Endothelial cell of umbilical vein (primary cell): ENCODE measurements at regions not wholly inside any gene's neighbourhood (a gene's known extent, or its start where the extent isn't known, plus 50 kb on each side); places are given as distances from the start of the nearest gene placed in this dataset.

Experiments used
- BruUV-seq: library from RNA; stranded (reverse); fragments of 400-500 nt; replicated peaks from 2 replicates; lab custom pipeline; 2021; lab: Mats Ljungman, UMichigan
- CTCF ChIA-PET: fragments of 300-600, 350-600 bp; sonication (Branson Sonifier 250); formaldehyde crosslinking; loops from one replicate; lab custom pipeline; 2021; ENCODE audit warnings: antibody characterized with exemption, inconsistent platforms; lab: Charles Lee
- POLR2A ChIA-PET: fragments of 300-600, 350-600 bp; sonication (Branson Sonifier 250); formaldehyde crosslinking; loops from one replicate; lab custom pipeline; 2021; ENCODE audit warnings: antibody characterized with exemption, inconsistent platforms; lab: Charles Lee
- DNase-seq: peaks from one replicate; pipeline ENCODE4 v3.0.0-alpha.2; 2011; ENCODE audit warnings: low read depth, low spot score
- FAIRE-seq: peaks from 2 replicates; lab custom pipeline; 2011; peaks lifted over from hg19 to GRCh38; lab: Jason Lieb, UNC
- H2AFZ ChIP-seq: 2 replicates; pipeline ENCODE4 v1.6.0; 2012; ENCODE audit warnings: low read depth, low read length, control low read depth, inconsistent platforms
- H3K27ac ChIP-seq: 2 replicates; pipeline ENCODE4 v1.5.1; 2011; ENCODE audit warnings: low read depth, mild to moderate bottlenecking, control low read depth, low read length, moderate library complexity; ENCODE audit not compliant: insufficient read depth
- H3K27me3 ChIP-seq, 2 experiments: 2 replicates each; pipeline versions ENCODE4 v1.6.0 to v1.6.1; 2011; ENCODE audit warnings: low read length in 2 of 2, mixed read lengths in 1 of 2; ENCODE audit not compliant: control insufficient read depth in 2 of 2, insufficient read depth in 2 of 2
- H3K36me3 ChIP-seq, 2 experiments: 2 replicates in 1 of 2; 3 replicates in 1 of 2; pipeline ENCODE4 v1.5.1; 2011; ENCODE audit warnings: low read length in 2 of 2, mild to moderate bottlenecking in 1 of 2, moderate library complexity in 1 of 2; ENCODE audit not compliant: control insufficient read depth in 2 of 2, insufficient read depth in 2 of 2; ENCODE audit errors: extremely low read depth in 1 of 2
- H3K4me1 ChIP-seq: 3 replicates; pipeline ENCODE4 v1.5.1; 2011; ENCODE audit warnings: mild to moderate bottlenecking, low read length; ENCODE audit not compliant: control insufficient read depth, insufficient read depth; ENCODE audit errors: extremely low read depth
- H3K4me2 ChIP-seq: 2 replicates; pipeline ENCODE4 v1.6.1; 2011; ENCODE audit warnings: low read length, control low read depth, mixed read lengths; ENCODE audit not compliant: insufficient read depth
- H3K4me3 ChIP-seq, 3 experiments: fragments of 200-600 bp in 1 of 3; sonication (generic), shearing (Covaris generic) in 1 of 3; replicated peaks in 1 of 3; 2 replicates each; pipeline ENCODE4 v1.5.1; 2011 to 2016; ENCODE audit warnings: control low read depth in 3 of 3, low read length in 3 of 3, mild to moderate bottlenecking in 2 of 3, inconsistent platforms in 1 of 3, low read depth in 1 of 3, moderate library complexity in 1 of 3; ENCODE audit not compliant: insufficient read depth in 1 of 3
- H3K79me2 ChIP-seq: 2 replicates; pipeline ENCODE4 v1.6.0; 2012; ENCODE audit warnings: low read length, inconsistent platforms; ENCODE audit not compliant: control insufficient read depth, insufficient read depth
- H3K9ac ChIP-seq: replicated peaks from 2 replicates; pipeline ENCODE3; 2011; ENCODE audit warnings: low read length, control low read depth; ENCODE audit not compliant: insufficient read depth; ENCODE audit errors: extremely low read depth
- H3K9me1 ChIP-seq: replicated peaks from 3 replicates; pipeline ENCODE4 v1.6.0; 2011; ENCODE audit warnings: mild to moderate bottlenecking, low read length; ENCODE audit not compliant: control insufficient read depth, insufficient read depth; ENCODE audit errors: extremely low read depth
- H3K9me3 ChIP-seq: replicated peaks from 2 replicates; pipeline ENCODE4 v1.5.1; 2012; ENCODE audit warnings: low read length, inconsistent platforms; ENCODE audit not compliant: control insufficient read depth, insufficient read depth
- H4K20me1 ChIP-seq: replicated peaks from 2 replicates; pipeline ENCODE3; 2011; ENCODE audit warnings: mild to moderate bottlenecking, low read length; ENCODE audit not compliant: control insufficient read depth, insufficient read depth; ENCODE audit errors: extremely low read depth
- EZH2 ChIP-seq: IDR thresholded peaks from 2 replicates; pipeline ENCODE4 v1.6.1; 2012; ENCODE audit warnings: borderline replicate concordance, low read depth, mild to moderate bottlenecking, moderate library complexity, low read length, inconsistent platforms; ENCODE audit not compliant: severe bottlenecking
- FOS ChIP-seq: IDR thresholded peaks from 2 replicates; pipeline ENCODE4 v1.6.1; 2011; ENCODE audit warnings: mild to moderate bottlenecking, low read length, moderate library complexity, borderline replicate concordance; ENCODE audit not compliant: insufficient read depth
- GATA2 ChIP-seq: IDR thresholded peaks from 2 replicates; pipeline ENCODE4 v1.7.0; 2011; ENCODE audit warnings: low read depth, mild to moderate bottlenecking, moderate library complexity, mixed read lengths, low read length; ENCODE audit not compliant: insufficient read length, insufficient read depth
- JUN ChIP-seq: IDR thresholded peaks from 2 replicates; pipeline ENCODE4 v1.6.1; 2011; ENCODE audit warnings: borderline replicate concordance, low read depth; ENCODE audit not compliant: insufficient read length, insufficient read depth
- MYC ChIP-seq: IDR thresholded peaks from one replicate; pipeline ENCODE4 v1.6.1; 2011; ENCODE audit warnings: mild to moderate bottlenecking, low read depth, low read length
- POLR2A ChIP-seq: IDR thresholded peaks from 2 replicates; pipeline ENCODE4 v1.6.1; 2012; ENCODE audit warnings: low read depth, mild to moderate bottlenecking, control low read depth, low read length
- POLR2AphosphoS5 ChIP-seq: IDR thresholded peaks from 2 replicates; pipeline ENCODE4 v1.6.1; 2012; ENCODE audit warnings: low read depth, mild to moderate bottlenecking, control low read depth, low read length, moderate library complexity; ENCODE audit not compliant: insufficient read depth
- dilution Hi-C: fragments of 300-500 bp; cut with MboI; formaldehyde crosslinking; loops from one replicate; pipeline ENCODE4 v1.15.0; 2019; ENCODE audit warnings: low sequenced_read_pairs; ENCODE audit not compliant: extremely low pct_ligation_motif_present
- intact Hi-C: fragments of 100-400 bp; cut with micrococcal nuclease; formaldehyde crosslinking; loops from one replicate; pipeline ENCODE4 v1.10.0; 2022
- TF ChIP-seq, protein P1 (sequence below): IDR thresholded peaks from 2 replicates; pipeline ENCODE4 v1.6.1; 2011; ENCODE audit not compliant: insufficient read depth, insufficient read length
- TF ChIP-seq, protein P2 (sequence below), 2 donors: IDR thresholded peaks; 1 replicate in 1 of 2; 2 replicates in 1 of 2; pipeline ENCODE4 v1.5.1; 2011; ENCODE audit warnings: low read length in 2 of 2, mild to moderate bottlenecking in 2 of 2, moderate library complexity in 2 of 2, control low read depth in 1 of 2, inconsistent platforms in 1 of 2, low read depth in 1 of 2; ENCODE audit not compliant: insufficient read depth in 1 of 2; ENCODE audit errors: extremely low read depth in 1 of 2

DNA sequence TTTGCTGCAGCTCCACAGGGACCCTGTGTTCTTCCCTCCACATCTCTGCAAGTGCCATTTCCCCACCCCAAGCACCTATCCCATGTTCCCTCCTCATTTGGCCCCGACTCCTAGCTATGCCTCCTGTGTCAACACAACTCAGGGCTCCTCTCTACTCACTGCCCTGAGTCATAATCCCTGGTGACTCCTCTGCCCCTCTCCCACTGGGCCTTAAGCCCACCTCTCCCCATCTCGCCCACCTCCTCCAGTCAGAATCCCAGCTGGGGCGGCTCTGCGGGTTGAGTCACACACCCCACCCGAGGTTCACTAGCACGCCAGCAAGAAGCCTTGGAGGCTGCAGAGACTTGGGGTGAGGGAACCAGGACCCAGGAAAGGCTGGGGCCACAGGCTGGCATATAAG lies 346.2 kb downstream of the FOXL1 start:
- no TSS peak for BruUV-seq
- ChIA-PET CTCF (interaction anchor here (0.9 to 3.8 kb wide), 5 partner anchors 88 to 360 kb away, joined by 4 to 15 read pairs (median 5); no protein-coding TSS in a partner anchor), POLR2A (interaction anchor here (0.5 kb wide), 1 partner anchor 129 kb away, joined by 3 read pairs; no protein-coding TSS in a partner anchor)
- DNase-seq (peak; percentile 47), FAIRE-seq (peak; percentile 52)
- Histone ChIP-seq H3K36me3 (no peaks in the 10 kb centered on the region), H3K4me3 (no peak overlapping the region), H3K27ac (no peak overlapping the region), H3K9me1 (no peaks in the 10 kb centered on the region), H3K27me3 (no peaks in the 10 kb centered on the region), H3K9ac (no peak overlapping the region), H2AFZ (no peak overlapping the region), H3K79me2 (no peaks in the 10 kb centered on the region), H3K9me3 (no peaks in the 10 kb centered on the region), H3K4me1 (peaks cover 39% of the 10 kb centered on the region), H3K4me2 (no peak overlapping the region), H4K20me1 (no peaks in the 10 kb centered on the region)
- TF ChIP-seq EZH2 (no peak), JUN (no peak), POLR2AphosphoS5 (no peak), FOS (no peak), MYC (no peak), POLR2A (no peak), GATA2 (no peak)
- TF ChIP-seq, protein P1, sequence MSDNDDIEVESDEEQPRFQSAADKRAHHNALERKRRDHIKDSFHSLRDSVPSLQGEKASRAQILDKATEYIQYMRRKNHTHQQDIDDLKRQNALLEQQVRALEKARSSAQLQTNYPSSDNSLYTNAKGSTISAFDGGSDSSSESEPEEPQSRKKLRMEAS = no peak
- TF ChIP-seq, protein P2, sequence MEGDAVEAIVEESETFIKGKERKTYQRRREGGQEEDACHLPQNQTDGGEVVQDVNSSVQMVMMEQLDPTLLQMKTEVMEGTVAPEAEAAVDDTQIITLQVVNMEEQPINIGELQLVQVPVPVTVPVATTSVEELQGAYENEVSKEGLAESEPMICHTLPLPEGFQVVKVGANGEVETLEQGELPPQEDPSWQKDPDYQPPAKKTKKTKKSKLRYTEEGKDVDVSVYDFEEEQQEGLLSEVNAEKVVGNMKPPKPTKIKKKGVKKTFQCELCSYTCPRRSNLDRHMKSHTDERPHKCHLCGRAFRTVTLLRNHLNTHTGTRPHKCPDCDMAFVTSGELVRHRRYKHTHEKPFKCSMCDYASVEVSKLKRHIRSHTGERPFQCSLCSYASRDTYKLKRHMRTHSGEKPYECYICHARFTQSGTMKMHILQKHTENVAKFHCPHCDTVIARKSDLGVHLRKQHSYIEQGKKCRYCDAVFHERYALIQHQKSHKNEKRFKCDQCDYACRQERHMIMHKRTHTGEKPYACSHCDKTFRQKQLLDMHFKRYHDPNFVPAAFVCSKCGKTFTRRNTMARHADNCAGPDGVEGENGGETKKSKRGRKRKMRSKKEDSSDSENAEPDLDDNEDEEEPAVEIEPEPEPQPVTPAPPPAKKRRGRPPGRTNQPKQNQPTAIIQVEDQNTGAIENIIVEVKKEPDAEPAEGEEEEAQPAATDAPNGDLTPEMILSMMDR (IDR thresholded peaks at IDR 0.05; ENCODE audit: extremely low read depth in 1 of 2, insufficient read depth in 1 of 2, low read depth in 1 of 2, low read length in 2 of 2) = no peak
- intact Hi-C loops = loop anchor here (10.0 kb wide), 1 partner anchor 250 kb away; no protein-coding TSS in a partner anchor
- dilution Hi-C loops = no loop called here
